Stimulated activated naive CD8-positive, alpha-beta T cell treated with anti-CD3 and anti-CD28 coated beads, Interleukin-15, Interleukin-2, amounts not matched to agents 100 ng/mL and 50 ng/mL, for 24 hours (primary cell): ENCODE measurements at regions not wholly inside any gene's neighbourhood (a gene's known extent, or its start where the extent isn't known, plus 50 kb on each side); places are given as distances from the start of the nearest gene placed in this dataset.

ENCODE experiments used
- H3K27ac Mint-ChIP-seq: one replicate; pipeline ENCODE4 v1.8.0; 2021; ENCODE audit warnings: mild to moderate bottlenecking, mixed read lengths
- H3K27me3 Mint-ChIP-seq: one replicate; pipeline ENCODE4 v1.8.0; 2021; ENCODE audit warnings: mixed read lengths
- H3K36me3 Mint-ChIP-seq: one replicate; pipeline ENCODE4 v1.8.0; 2021; ENCODE audit warnings: low read depth, mixed read lengths
- H3K4me1 Mint-ChIP-seq: one replicate; pipeline ENCODE4 v1.8.0; 2021; ENCODE audit warnings: low read depth, mixed read lengths
- H3K4me3 Mint-ChIP-seq: one replicate; pipeline ENCODE4 v1.8.0; 2021; ENCODE audit warnings: mild to moderate bottlenecking, mixed read lengths
- H3K9me3 Mint-ChIP-seq: one replicate; pipeline ENCODE4 v1.8.0; 2021; ENCODE audit warnings: mixed read lengths

DNA sequence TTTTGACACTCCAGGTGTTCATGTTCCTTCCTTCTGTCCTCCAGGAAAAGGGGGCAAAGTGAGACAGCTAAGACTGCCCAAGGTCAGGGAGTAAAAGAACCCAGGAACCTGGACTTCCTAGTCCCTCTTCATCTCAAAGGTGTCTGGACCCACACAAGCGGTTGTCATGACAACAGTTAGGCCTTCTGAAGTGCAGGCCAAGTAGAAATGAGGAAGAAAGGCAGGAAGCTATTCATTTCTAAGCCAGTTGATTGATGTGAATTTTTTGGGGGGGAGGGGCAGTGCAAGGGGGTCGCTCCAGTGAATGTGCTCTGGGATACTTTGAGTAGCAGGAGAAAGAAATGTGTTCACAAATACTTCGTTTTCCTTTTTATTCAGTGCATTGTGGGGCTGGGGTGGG is 114.3 kb downstream of the NAV1 start:
- Mint-ChIP-seq H3K4me1 (no peaks in the 10 kb centered on the region), H3K36me3 (no peaks in the 10 kb centered on the region), H3K4me3 (no peak overlapping the region), H3K27me3 (peaks cover 19% of the 10 kb centered on the region), H3K9me3 (no peaks in the 10 kb centered on the region), H3K27ac (no peak overlapping the region)

DNA sequence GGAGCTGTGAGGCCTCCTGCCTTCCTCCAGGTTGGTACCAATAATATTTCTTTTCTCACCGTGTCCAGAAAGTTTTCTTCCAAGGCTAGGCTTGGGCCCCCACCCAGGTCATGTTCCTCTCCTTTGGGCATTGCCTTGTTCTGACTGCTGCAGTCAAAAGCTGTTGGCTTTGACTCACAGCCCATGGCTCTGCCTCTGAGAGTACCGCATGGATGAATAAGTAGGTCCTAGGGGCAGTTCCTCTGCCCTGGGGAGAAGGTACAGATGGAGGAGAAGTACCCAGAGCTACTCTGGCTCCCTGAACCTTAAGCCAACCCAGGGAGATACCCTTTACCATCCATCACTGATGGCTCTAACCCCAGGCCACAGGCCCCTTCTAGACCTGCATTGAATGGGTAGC is 115.0 kb downstream of the NAV1 start:
- H3K36me3 Mint-ChIP-seq, result no peaks in the 10 kb centered on the region
- no peaks in the 10 kb centered on the region for H3K9me3 Mint-ChIP-seq
- H3K27ac Mint-ChIP-seq, result no peak overlapping the region

DNA sequence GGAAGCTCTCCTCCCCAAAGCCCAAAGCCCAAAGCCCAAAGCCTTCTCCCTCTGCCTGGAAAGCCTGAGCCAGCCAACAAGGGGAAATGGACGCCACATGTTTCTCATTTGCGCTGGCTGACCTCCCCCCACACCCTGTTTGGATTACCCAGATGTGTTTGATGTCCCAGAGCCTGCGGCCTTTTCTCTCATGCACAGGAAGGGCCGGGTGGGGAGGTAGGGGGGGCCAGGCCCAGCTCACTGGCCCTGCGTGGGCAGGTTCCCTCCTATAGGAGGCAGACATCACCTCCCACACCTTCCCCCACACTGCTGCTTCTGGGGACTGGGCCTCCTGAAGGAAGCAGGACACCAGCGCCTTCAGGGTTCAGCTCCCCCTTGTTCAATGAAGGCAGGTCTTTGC is 116.3 kb downstream of the NAV1 start:
- H3K36me3 Mint-ChIP-seq, result no peaks in the 10 kb centered on the region
- no peak overlapping the region for H3K4me3 Mint-ChIP-seq
- no peak overlapping the region for H3K27ac Mint-ChIP-seq
- H3K4me1 Mint-ChIP-seq, result no peaks in the 10 kb centered on the region
- H3K27me3 Mint-ChIP-seq, result peaks cover 11% of the 10 kb centered on the region
- H3K9me3 Mint-ChIP-seq, result no peaks in the 10 kb centered on the region

More for the DNA sequence above, 115.0 kb downstream of the NAV1 start:
- Mint-ChIP-seq H3K4me1 (no peaks in the 10 kb centered on the region), H3K27me3 (peaks cover 19% of the 10 kb centered on the region), H3K4me3 (no peak overlapping the region)

DNA sequence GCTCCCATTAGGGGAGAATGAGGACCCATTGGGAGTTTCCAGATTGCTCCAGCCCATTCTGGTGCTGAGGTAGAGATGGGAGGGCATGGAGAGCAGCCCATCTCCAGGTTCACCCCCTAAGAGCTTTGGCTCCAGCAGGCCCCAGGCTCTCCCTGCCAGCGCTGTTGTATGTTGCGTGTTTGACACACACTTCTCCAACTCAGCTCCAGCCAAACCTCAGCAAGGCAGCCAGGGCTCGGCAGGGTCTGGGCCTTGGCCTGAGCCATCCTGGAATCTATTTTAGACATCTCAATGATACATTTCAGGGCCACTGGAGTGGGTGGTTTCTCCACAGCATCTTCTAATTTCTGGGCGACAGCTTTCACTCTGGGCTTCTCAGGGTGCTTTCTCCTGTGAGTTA is 117.0 kb downstream of the NAV1 start:
- Mint-ChIP-seq H3K4me3 (no peak overlapping the region), H3K27ac (no peak overlapping the region), H3K9me3 (no peaks in the 10 kb centered on the region), H3K27me3 (peaks cover 8% of the 10 kb centered on the region), H3K36me3 (no peaks in the 10 kb centered on the region), H3K4me1 (no peaks in the 10 kb centered on the region)

DNA sequence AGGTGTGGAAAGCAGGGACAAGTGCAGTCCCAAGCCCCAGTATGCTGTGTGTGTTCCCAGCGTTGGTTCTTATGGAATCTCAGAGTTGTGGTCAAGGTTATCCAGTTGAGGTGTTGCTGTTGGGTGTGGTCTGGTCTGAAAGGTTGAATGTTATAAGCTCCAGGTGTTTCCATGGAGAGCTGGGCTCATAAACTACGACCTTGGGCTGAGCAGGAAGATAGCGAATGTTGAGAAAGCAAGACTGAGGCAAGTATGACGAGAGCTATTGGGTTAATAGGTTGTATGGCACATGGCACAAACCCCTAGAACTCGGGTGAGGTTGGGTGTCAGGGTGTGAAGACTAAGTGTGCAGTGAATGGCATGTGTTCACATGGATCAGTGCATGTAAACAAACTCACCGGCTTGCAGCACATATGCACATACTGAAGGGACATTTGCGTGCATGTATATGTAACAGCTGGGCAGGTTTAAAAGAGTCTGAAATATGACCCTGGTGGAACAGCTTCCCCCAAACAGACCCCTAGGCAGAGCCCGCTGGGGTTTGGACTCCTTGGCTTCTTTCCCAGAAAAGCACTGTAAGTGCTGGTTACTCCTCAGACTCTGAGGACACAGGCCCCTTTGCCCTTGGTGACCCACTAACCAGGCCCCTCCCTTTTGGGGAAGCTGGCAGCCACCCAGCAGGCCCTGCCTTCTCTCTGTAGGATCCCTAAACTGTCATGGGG is 117.5 kb downstream of the NAV1 start:
- H3K4me3 Mint-ChIP-seq, result no peak overlapping the region
- H3K9me3 Mint-ChIP-seq, result no peaks in the 10 kb centered on the region
- no peak overlapping the region for H3K27ac Mint-ChIP-seq
- H3K27me3 Mint-ChIP-seq, result peaks cover 2% of the 10 kb centered on the region
- no peaks in the 10 kb centered on the region for H3K4me1 Mint-ChIP-seq
- no peaks in the 10 kb centered on the region for H3K36me3 Mint-ChIP-seq

DNA sequence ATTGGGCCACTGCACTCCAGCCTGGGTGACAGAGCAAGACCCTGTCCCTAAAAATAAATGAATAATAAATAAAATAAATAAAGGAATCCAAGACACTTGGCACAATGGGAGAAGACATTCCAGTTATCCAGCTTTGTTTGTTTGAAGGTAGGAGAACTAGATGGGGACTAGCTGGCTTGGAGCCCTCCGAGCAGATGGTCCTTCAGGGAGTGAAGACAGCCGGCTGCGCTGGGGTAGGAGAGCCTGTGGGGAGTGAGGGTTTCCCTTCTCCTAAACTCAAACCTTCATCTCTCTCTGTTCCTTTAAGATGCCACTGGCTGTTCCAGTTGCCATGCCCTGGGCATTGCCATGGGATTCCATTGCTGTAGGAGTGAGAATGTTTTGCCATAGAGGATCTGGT is 120.6 kb downstream of the NAV1 start:
- Mint-ChIP-seq H3K9me3 (no peaks in the 10 kb centered on the region), H3K27ac (no peak overlapping the region), H3K27me3 (no peaks in the 10 kb centered on the region), H3K4me3 (no peak overlapping the region), H3K36me3 (no peaks in the 10 kb centered on the region), H3K4me1 (no peaks in the 10 kb centered on the region)

DNA sequence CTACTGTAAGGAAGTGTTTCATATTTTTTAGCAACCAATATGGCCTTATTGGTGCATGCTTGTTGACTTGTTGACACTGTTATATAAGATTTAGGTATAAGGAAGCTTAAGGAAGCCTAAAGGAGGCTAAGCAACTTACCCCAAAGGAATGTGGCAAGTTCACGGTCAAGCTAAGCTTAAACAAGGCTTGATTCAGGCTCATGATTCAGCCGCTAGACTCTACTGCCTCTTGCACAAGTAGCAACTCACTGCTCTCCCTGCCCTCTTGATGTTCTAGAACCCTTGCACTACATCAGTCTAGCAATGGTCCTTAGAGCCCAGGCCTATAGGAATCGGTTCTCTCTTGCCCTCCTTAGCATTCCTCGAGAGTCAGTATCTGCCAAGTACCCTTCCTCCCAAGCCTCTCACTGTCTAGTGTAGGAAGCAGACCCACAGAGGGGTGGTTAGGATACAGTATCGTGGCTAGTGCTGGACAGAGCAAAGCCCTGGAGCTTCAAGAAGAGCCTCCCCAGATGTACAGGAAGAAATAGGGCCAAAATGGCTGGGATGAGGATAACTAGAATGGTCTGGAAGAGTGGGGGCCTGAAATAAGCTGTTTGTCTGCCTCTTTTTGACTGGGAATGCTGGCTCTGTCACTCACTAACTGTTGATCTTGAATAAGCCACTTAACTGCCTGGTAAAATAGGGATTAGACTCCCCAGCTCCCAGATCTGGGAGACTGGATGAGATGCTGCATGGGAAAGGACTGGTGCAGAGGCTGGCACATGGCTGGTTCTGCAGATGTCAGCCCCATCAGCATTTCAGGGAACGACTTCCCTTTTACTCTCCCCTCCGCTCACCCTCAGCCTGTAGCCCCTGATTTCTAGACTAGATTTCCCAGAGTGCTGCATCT is 122.2 kb downstream of the NAV1 start:
- no peak overlapping the region for H3K27ac Mint-ChIP-seq
- H3K9me3 Mint-ChIP-seq, result no peaks in the 10 kb centered on the region
- H3K36me3 Mint-ChIP-seq, result no peaks in the 10 kb centered on the region
- no peaks in the 10 kb centered on the region for H3K27me3 Mint-ChIP-seq
- H3K4me3 Mint-ChIP-seq, result no peak overlapping the region
- H3K4me1 Mint-ChIP-seq, result no peaks in the 10 kb centered on the region

DNA sequence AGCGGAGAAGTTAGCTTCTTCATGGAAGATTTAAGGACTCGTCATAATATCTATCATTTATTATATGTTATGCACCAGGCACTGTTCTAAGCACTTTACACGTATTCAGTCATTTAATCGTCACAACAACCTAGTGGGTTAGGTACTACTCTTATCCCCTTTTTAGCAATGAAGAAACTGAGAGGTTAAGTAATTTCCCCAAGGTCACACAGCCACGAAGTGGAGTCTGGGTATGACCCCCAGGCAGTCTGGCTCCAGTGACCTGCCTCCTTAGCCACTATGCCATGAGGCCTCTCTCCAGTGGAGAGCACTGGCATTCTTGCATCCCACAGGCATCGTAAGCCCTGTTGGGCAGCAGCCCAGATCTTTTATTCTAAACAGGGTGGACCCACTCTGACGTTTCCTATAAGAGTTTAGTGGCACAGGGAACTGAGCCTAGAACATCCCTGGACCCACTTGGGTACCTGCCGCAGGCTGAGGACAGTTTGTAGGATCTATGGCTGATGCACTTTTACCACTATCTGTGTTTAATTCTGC is 123.0 kb downstream of the NAV1 start:
- H3K4me3 Mint-ChIP-seq, result no peak overlapping the region
- H3K4me1 Mint-ChIP-seq, result no peaks in the 10 kb centered on the region
- H3K9me3 Mint-ChIP-seq, result no peaks in the 10 kb centered on the region
- H3K36me3 Mint-ChIP-seq, result no peaks in the 10 kb centered on the region
- H3K27me3 Mint-ChIP-seq, result no peaks in the 10 kb centered on the region
- H3K27ac Mint-ChIP-seq, result no peak overlapping the region

DNA sequence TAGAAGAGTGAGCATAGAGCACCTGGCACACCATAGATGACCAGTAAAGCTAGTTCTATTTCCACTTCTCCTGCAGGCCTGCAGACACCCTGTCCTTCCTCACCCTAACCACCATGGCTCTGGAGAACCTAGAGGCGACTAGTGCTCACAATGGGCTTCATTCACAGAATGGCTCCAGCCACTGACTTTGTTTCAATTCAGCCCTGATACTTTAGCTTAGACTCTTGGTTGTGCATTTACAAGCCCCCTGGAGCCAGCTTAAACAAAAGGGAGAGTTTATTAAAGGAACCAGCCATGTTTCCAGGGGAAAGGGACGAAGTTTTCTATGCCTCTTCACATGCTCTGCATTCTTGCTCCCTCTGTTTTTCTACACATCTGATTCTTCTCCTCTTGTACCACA is 123.7 kb downstream of the NAV1 start:
- Mint-ChIP-seq H3K4me3 (no peak overlapping the region), H3K4me1 (no peaks in the 10 kb centered on the region), H3K9me3 (no peaks in the 10 kb centered on the region), H3K36me3 (no peaks in the 10 kb centered on the region), H3K27me3 (no peaks in the 10 kb centered on the region), H3K27ac (no peak overlapping the region)

DNA sequence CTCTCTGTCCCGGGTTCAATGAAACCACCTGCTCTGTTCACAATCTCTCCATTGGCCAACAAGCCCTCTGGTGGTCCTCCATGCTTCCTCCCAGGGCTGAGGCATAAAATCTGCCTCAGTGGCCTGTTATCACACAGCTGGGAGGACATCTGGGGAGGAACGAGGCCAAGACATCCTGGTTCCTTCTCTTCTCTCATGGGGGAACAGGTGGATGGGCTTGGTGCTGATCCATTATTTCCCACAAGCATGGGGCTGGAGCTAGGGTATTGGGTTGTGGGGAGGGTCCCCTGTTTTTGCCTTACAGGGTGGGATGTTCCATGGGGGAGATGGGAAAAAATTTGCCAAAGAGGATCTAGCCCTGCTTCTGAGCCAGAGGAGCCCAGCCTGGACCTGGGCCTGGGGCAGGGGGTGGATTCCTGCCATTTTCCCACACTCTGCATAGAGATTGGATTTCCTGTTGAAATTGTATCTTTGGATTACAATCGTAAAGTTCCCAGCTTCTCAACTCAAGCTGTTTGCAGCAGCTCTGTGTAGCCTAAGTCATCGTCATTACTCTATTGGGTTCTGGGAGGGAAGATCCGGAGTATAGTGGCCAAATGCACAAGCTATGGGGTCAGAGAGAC is 124.7 kb downstream of the NAV1 start:
- H3K27ac Mint-ChIP-seq, result no peak overlapping the region
- no peak overlapping the region for H3K4me3 Mint-ChIP-seq
- H3K4me1 Mint-ChIP-seq, result no peaks in the 10 kb centered on the region
- H3K36me3 Mint-ChIP-seq, result no peaks in the 10 kb centered on the region
- no peaks in the 10 kb centered on the region for H3K27me3 Mint-ChIP-seq
- no peaks in the 10 kb centered on the region for H3K9me3 Mint-ChIP-seq

DNA sequence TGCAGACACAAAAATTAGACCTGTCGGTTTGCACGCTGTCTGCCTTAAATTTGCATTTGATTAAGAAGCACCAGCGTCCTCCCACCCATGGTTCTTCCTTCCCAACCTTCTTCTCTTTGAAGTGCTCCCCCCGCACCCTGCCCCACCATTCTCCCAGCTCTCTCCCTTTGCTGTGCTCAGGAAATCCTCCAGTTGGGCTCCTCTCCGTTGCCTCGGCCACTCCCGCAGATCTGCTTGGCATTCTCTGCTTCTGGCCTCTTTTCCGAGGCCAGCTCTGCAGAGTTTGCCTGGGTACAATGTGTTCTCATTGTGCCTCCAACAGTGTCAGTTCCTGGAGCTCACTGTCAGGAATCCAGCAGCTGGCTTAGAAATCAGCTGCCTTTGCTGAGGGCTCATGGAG is 126.1 kb downstream of the NAV1 start:
- H3K27me3 Mint-ChIP-seq, result no peaks in the 10 kb centered on the region
- no peak overlapping the region for H3K4me3 Mint-ChIP-seq
- no peaks in the 10 kb centered on the region for H3K9me3 Mint-ChIP-seq
- H3K27ac Mint-ChIP-seq, result no peak overlapping the region
- no peaks in the 10 kb centered on the region for H3K4me1 Mint-ChIP-seq
- H3K36me3 Mint-ChIP-seq, result no peaks in the 10 kb centered on the region

DNA sequence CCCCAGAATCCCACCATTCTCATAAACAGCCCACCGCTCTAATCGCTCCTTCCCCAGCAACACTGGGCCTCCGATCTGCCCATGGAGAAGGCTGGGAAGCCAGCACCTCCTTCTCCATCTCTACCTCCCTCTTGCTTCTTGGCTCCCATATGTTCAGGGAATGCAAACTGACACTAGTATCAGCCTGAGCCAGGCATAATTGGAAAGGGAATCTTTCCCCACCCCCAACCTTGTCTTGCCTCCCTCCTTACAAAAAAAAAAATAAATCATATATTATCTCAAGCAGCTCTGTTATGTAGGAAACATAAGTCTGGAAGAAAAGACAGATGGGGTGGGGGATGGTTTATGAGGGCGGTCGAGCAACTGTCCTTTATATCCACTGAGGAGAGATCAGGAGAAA is 127.2 kb downstream of the NAV1 start:
- Mint-ChIP-seq H3K4me1 (no peaks in the 10 kb centered on the region), H3K9me3 (no peaks in the 10 kb centered on the region), H3K4me3 (no peak overlapping the region), H3K36me3 (no peaks in the 10 kb centered on the region), H3K27me3 (no peaks in the 10 kb centered on the region), H3K27ac (no peak overlapping the region)

DNA sequence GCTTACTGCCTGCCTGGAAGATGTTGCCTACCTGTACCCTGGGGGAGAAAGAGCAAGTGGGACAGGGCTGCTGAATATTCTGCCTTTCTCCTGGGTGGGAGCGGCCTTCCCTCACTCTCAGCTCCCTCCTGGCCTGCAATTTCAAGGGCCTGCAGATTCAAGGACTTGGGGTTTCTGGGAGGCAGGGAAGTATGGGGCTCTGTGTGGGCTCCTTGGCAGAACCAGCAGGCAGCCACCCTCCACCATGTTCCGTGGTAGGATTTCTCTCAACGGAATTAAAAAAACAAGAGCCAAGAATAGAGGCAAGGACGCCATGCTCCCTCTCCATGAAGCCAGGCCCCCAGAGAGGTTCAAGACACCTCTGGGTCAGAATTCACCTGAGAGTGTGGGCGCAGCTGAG is 127.7 kb downstream of the NAV1 start:
- Mint-ChIP-seq H3K27ac (no peak overlapping the region), H3K4me3 (no peak overlapping the region), H3K27me3 (no peaks in the 10 kb centered on the region), H3K4me1 (no peaks in the 10 kb centered on the region), H3K36me3 (no peaks in the 10 kb centered on the region), H3K9me3 (no peaks in the 10 kb centered on the region)

DNA sequence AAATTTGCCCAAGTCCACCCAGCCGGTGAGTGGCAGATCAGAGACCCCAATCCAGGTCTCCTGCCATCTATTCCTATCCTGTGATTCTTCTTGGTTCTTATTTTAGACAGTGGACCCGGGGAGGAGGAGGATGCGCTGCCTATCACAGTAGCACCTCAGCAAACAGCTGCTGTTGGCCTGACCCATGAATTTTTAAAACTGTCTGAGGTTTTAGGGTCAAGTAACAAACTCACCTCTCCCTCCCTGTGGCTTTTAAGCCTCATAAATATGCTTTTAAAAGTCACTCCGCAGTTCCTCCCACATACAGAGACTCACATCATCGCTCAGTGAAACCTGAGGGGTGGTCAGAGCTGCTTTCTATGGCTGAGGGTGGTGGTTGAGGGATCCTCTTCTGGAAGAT is 128.6 kb downstream of the NAV1 start:
- H3K27ac Mint-ChIP-seq, result no peak overlapping the region

DNA sequence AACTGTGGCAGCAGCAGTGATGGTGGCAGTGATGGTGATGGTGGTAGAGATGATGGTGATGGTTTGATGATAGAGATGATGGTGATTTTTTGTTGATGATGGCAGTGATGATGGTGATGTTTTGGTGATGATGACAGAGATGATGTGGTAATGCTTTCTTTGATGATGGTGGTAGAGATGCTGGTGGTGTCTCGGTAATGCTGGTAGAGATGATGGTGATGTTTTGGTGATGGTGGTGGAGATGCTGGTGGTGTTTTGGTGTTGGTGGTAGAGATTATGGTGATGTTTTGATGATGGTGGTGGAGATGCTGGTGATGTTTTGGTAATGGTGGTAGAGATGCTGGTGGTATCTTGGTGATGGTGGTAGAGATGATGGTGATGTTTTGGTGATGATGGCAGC is 131.6 kb downstream of the NAV1 start:
- no peaks in the 10 kb centered on the region for H3K4me1 Mint-ChIP-seq

More for the DNA sequence above, 128.6 kb downstream of the NAV1 start:
- no peaks in the 10 kb centered on the region for H3K4me1 Mint-ChIP-seq
- H3K36me3 Mint-ChIP-seq, result no peaks in the 10 kb centered on the region
- no peak overlapping the region for H3K4me3 Mint-ChIP-seq
- H3K27me3 Mint-ChIP-seq, result no peaks in the 10 kb centered on the region
- H3K9me3 Mint-ChIP-seq, result no peaks in the 10 kb centered on the region

More for the DNA sequence above, 131.6 kb downstream of the NAV1 start:
- no peaks in the 10 kb centered on the region for H3K36me3 Mint-ChIP-seq
- no peak overlapping the region for H3K4me3 Mint-ChIP-seq
- H3K9me3 Mint-ChIP-seq, result no peaks in the 10 kb centered on the region
- no peaks in the 10 kb centered on the region for H3K27me3 Mint-ChIP-seq
- H3K27ac Mint-ChIP-seq, result no peak overlapping the region
